OCI-LY7 (cell line): ENCODE measurements at regions not wholly inside any gene's neighbourhood (a gene's known extent, or its start where the extent isn't known, plus 50 kb on each side); places are given as distances from the start of the nearest gene placed in this dataset.

ENCODE experiments used
- EZH2phosphoT487 ChIP-seq: fragments of 200-600 bp; sonication (generic); IDR thresholded peaks from 2 replicates; pipeline ENCODE4 v1.6.1; 2018; ENCODE audit warnings: low read depth, borderline replicate concordance, mild to moderate bottlenecking, mixed run types, antibody characterized with exemption, low read length, moderate library complexity, mixed read lengths
- TF ChIP-seq, protein P1 (sequence below): fragments of 200-600 bp; sonication (generic); conservative IDR thresholded peaks from 2 replicates; pipeline ENCODE4 v1.5.1; 2014; ENCODE audit warnings: mild to moderate bottlenecking, antibody characterized with exemption, low read length, moderate library complexity, mixed read lengths

DNA sequence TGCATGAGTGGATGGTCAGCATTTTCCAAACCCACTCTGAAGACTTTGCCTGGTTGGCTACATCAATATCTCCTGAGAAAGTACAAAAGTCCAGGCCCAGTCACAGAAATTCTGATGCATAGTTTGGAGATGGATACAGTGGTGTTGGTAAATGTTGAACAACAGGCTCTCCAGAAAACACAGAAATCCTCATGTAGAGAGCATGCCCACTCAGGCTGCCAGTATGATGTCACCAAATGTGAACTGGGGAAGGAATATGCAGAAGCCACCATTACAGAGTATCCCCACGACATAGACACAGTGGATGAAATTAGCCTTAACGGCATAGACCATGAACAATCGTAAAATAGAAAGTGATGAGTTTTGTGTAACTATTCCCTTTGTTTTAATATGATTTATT, 97.1 kb upstream of the NXT1 start:
- TF ChIP-seq, protein P1, sequence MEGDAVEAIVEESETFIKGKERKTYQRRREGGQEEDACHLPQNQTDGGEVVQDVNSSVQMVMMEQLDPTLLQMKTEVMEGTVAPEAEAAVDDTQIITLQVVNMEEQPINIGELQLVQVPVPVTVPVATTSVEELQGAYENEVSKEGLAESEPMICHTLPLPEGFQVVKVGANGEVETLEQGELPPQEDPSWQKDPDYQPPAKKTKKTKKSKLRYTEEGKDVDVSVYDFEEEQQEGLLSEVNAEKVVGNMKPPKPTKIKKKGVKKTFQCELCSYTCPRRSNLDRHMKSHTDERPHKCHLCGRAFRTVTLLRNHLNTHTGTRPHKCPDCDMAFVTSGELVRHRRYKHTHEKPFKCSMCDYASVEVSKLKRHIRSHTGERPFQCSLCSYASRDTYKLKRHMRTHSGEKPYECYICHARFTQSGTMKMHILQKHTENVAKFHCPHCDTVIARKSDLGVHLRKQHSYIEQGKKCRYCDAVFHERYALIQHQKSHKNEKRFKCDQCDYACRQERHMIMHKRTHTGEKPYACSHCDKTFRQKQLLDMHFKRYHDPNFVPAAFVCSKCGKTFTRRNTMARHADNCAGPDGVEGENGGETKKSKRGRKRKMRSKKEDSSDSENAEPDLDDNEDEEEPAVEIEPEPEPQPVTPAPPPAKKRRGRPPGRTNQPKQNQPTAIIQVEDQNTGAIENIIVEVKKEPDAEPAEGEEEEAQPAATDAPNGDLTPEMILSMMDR: no peak
- TF ChIP-seq EZH2phosphoT487: no peak
